ENCODE measurements at regions not wholly inside any gene's neighbourhood (a gene's known extent, or its start where the extent isn't known, plus 50 kb on each side); places are given as distances from the start of the nearest gene placed in this dataset.

DNA sequence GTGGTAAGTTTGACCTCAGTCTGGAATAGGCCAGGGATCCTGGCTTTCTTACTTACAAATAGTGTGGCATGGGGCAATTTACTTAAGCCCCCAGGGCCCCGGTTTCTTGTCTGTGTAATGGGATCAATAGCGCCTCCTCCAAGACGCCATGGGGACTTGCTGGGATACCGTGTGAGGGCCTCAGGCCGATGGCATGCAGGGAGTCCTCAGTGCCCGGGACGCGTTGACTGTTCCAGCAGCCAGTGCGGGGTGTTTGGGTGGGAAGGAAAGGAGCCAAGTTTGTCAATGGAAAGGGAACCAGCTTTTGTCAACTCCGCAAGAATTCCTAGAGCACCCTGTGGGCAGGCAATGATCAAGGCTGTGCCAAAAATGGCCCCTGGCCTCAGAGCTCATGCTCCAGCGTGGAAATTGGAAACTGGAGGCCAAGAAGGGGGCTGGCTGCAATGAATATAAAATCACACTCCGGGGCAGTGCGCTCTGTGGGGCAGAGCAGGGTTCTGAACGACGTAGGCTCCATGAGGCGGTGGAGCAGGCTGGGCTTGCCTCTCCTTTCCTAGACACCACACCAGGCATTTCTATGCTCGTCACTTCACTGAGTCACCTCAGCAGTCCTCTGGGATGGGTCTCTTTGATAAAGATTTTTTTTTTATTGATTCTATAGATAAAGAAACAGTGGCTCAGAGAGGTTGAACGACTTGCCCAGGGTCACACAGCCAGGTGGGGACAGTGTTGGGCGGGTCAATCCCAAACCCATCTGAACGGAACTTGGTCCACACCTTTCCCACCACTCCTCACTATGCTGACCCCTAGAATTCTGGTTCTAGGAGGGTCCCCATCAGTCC, 56.7 kb upstream of the ASAP2 start:
- H3K4me1 Mint-ChIP-seq (ENCODE audit: low read depth) = no peaks in the 10 kb centered on the region
- H3K4me3 Mint-ChIP-seq = no peak overlapping the region
- Histone ChIP-seq H3K4me3 (ENCODE audit: low read length) (no peak overlapping the region), H3K9me3 (ENCODE audit: control insufficient read depth in 1 of 2, insufficient read depth in 1 of 2, low read length in 2 of 2) (no peaks in the 10 kb centered on the region), H3K27me3 (ENCODE audit: control insufficient read depth in 1 of 2, insufficient read depth in 2 of 2, low read length in 2 of 2) (peaks cover 0 to 3% of the 10 kb centered on the region in 2 experiments), H3K4me1 (ENCODE audit: insufficient read depth, low read length) (no peaks in the 10 kb centered on the region), H3K36me3 (ENCODE audit: insufficient read depth, low read length) (no peaks in the 10 kb centered on the region), H3K27ac (ENCODE audit: low read depth in 1 of 2, low read length in 2 of 2) (no peak overlapping the region)
- DNase-seq (no peak), ATAC-seq (ENCODE audit: poor library complexity) (no peak)
- H3K27me3 Mint-ChIP-seq = peaks cover 34% of the 10 kb centered on the region
- H3K36me3 Mint-ChIP-seq (ENCODE audit: low read depth) = no peaks in the 10 kb centered on the region
- CTCF ChIA-PET = no interaction called here
- no peaks in the 10 kb centered on the region for H3K9me3 Mint-ChIP-seq
- TF ChIP-seq, protein P1, sequence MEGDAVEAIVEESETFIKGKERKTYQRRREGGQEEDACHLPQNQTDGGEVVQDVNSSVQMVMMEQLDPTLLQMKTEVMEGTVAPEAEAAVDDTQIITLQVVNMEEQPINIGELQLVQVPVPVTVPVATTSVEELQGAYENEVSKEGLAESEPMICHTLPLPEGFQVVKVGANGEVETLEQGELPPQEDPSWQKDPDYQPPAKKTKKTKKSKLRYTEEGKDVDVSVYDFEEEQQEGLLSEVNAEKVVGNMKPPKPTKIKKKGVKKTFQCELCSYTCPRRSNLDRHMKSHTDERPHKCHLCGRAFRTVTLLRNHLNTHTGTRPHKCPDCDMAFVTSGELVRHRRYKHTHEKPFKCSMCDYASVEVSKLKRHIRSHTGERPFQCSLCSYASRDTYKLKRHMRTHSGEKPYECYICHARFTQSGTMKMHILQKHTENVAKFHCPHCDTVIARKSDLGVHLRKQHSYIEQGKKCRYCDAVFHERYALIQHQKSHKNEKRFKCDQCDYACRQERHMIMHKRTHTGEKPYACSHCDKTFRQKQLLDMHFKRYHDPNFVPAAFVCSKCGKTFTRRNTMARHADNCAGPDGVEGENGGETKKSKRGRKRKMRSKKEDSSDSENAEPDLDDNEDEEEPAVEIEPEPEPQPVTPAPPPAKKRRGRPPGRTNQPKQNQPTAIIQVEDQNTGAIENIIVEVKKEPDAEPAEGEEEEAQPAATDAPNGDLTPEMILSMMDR (IDR thresholded peaks at IDR 0.05) = no peak
- intact Hi-C loops (cut with DNase I, micrococcal nuclease) = loop anchor here in 1 of 2 experiments (10.0 kb wide), 1 partner anchor 225 kb away; no protein-coding TSS in a partner anchor
- POLR2A ChIA-PET = no interaction called here
- no peak overlapping the region for H3K27ac Mint-ChIP-seq

GRCh38 chr2:9149388-9149660, 57.3 kb upstream of the ASAP2 start:
- H3K36me3 Mint-ChIP-seq (ENCODE audit: low read depth) = no peaks in the 10 kb centered on the region
- no peaks in the 10 kb centered on the region for H3K9me3 ChIP-seq (ENCODE audit: control insufficient read depth in 1 of 2, insufficient read depth in 1 of 2, low read length in 2 of 2)
- no peak overlapping the region for H3K4me3 ChIP-seq (ENCODE audit: low read length)
- CTCF ChIA-PET = no interaction called here
- no peak for DNase-seq
- no peak overlapping the region for H3K27ac ChIP-seq (ENCODE audit: low read depth in 1 of 2, low read length in 2 of 2)
- no peak overlapping the region for H3K4me3 Mint-ChIP-seq
- peaks cover 34% of the 10 kb centered on the region for H3K27me3 Mint-ChIP-seq
- intact Hi-C loops (cut with DNase I, micrococcal nuclease) = loop anchor here in 1 of 2 experiments (10.0 kb wide), 1 partner anchor 225 kb away; no protein-coding TSS in a partner anchor
- H3K27ac Mint-ChIP-seq = no peak overlapping the region
- no peaks in the 10 kb centered on the region for H3K36me3 ChIP-seq (ENCODE audit: insufficient read depth, low read length)
- TF ChIP-seq, protein P1 (IDR thresholded peaks at IDR 0.05) = no peak
- no peaks in the 10 kb centered on the region for H3K4me1 ChIP-seq (ENCODE audit: insufficient read depth, low read length)
- peaks cover 0 to 3% of the 10 kb centered on the region in 2 experiments for H3K27me3 ChIP-seq (ENCODE audit: control insufficient read depth in 1 of 2, insufficient read depth in 2 of 2, low read length in 2 of 2)
- H3K9me3 Mint-ChIP-seq = no peaks in the 10 kb centered on the region
- POLR2A ChIA-PET = no interaction called here
- no peaks in the 10 kb centered on the region for H3K4me1 Mint-ChIP-seq (ENCODE audit: low read depth)
- no peak for ATAC-seq (ENCODE audit: poor library complexity)

GRCh38 chr2:9146646-9147045, 60.0 kb upstream of the ASAP2 start:
- ChIA-PET POLR2A (no interaction called here), CTCF (no interaction called here)
- intact Hi-C loops (cut with DNase I, micrococcal nuclease) = loop anchor here in 1 of 2 experiments (10.0 kb wide), 1 partner anchor 228 kb away; no protein-coding TSS in a partner anchor
- Mint-ChIP-seq H3K4me3 (no peak overlapping the region), H3K36me3 (ENCODE audit: low read depth) (no peaks in the 10 kb centered on the region), H3K27me3 (peaks cover 29% of the 10 kb centered on the region), H3K4me1 (ENCODE audit: low read depth) (peaks cover 5% of the 10 kb centered on the region), H3K9me3 (no peaks in the 10 kb centered on the region), H3K27ac (no peak overlapping the region)
- H3K27me3 ChIP-seq (ENCODE audit: control insufficient read depth in 1 of 2, insufficient read depth in 2 of 2, low read length in 2 of 2) = peaks cover 0 to 10% of the 10 kb centered on the region in 2 experiments
- DNase-seq (no peak), ATAC-seq (ENCODE audit: poor library complexity) (no peak)
- H3K36me3 ChIP-seq (ENCODE audit: insufficient read depth, low read length) = no peaks in the 10 kb centered on the region
- no peaks in the 10 kb centered on the region for H3K9me3 ChIP-seq (ENCODE audit: control insufficient read depth in 1 of 2, insufficient read depth in 1 of 2, low read length in 2 of 2)
- TF ChIP-seq, protein P1 (IDR thresholded peaks at IDR 0.05) = no peak
- H3K4me1 ChIP-seq (ENCODE audit: insufficient read depth, low read length) = peaks cover 7% of the 10 kb centered on the region
- H3K4me3 ChIP-seq (ENCODE audit: low read length) = no peak overlapping the region
- H3K27ac ChIP-seq (ENCODE audit: low read depth in 1 of 2, low read length in 2 of 2) = no peak overlapping the region

Measured in CD4-positive, alpha-beta T cell (primary cell).